ENCODE measurements at regions not wholly inside any gene's neighbourhood (a gene's known extent, or its start where the extent isn't known, plus 50 kb on each side); places are given as distances from the start of the nearest gene placed in this dataset.

DNA sequence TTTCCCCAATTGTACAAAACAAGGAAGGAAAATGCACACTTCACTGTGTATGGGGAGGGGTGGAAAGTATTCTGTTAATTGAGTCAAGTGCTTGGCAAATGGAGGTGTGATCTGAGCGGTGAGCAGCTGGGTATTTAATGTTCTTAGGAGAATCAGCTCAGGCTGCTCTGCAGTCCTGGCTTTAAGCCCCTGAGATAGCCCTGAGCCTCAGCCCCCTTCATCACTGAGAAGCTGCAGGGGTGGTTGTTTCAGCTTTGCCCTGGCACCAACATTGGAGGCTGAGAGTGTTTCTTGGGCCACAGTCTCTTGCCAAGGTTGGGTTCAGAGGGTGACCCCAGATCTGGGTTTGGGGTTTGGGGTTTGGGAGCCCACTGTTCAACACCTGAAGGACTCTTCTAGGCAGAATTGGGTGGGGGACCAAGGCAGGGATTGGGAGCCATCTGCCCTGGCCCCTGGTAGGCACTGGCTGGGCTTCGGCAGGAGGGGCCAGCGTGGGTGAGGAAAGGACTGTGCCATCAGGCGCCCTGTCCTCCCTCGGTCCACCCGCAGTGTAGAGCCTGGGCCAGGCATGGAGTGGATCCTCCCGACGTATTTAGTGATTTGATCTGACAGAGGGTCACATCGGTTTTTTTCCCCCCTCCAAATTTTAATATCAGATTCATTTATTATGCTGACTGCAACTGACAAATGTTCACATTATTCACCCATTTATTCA is 66.7 kb upstream of the ZNF536 start:
- TF ChIP-seq, protein P1, sequence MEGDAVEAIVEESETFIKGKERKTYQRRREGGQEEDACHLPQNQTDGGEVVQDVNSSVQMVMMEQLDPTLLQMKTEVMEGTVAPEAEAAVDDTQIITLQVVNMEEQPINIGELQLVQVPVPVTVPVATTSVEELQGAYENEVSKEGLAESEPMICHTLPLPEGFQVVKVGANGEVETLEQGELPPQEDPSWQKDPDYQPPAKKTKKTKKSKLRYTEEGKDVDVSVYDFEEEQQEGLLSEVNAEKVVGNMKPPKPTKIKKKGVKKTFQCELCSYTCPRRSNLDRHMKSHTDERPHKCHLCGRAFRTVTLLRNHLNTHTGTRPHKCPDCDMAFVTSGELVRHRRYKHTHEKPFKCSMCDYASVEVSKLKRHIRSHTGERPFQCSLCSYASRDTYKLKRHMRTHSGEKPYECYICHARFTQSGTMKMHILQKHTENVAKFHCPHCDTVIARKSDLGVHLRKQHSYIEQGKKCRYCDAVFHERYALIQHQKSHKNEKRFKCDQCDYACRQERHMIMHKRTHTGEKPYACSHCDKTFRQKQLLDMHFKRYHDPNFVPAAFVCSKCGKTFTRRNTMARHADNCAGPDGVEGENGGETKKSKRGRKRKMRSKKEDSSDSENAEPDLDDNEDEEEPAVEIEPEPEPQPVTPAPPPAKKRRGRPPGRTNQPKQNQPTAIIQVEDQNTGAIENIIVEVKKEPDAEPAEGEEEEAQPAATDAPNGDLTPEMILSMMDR (IDR thresholded peaks at IDR 0.05): no peak
- TF ChIP-seq POLR2A (IDR thresholded peaks at IDR 0.05) (no peak), EP300 (IDR thresholded peaks at IDR 0.05) (no peak)
